ENCODE measurements at regions not wholly inside any gene's neighbourhood (a gene's known extent, or its start where the extent isn't known, plus 50 kb on each side); places are given as distances from the start of the nearest gene placed in this dataset.
"Not testable (repeated sequence)": the region's sequence is repeated elsewhere in the genome, so short reads cannot be mapped to it uniquely, and the experiment has no call there.

- DNase-seq = no peak
These were observed 264.6 kb upstream of the THUMPD2 start for GRCh38 chr2:40043641-40044040.

- DNase-seq = no peak
These were observed 264.1 kb upstream of the THUMPD2 start for GRCh38 chr2:40043191-40043590.

GRCh38 chr2:40041422-40042382 lies 262.6 kb upstream of the THUMPD2 start:
- no peak for DNase-seq

- DNase-seq = no peak
These were observed 260.5 kb upstream of the THUMPD2 start for GRCh38 chr2:40039549-40039948.

GRCh38 chr2:40038646-40039045 lies 259.6 kb upstream of the THUMPD2 start:
- no peak for DNase-seq

GRCh38 chr2:40037303-40037702 lies 258.2 kb upstream of the THUMPD2 start:
- no peak for DNase-seq

GRCh38 chr2:40036241-40036640 lies 257.2 kb upstream of the THUMPD2 start:
- no peak for DNase-seq

- DNase-seq = no peak
These were observed 255.7 kb upstream of the THUMPD2 start for GRCh38 chr2:40034801-40035200.

- DNase-seq = no peak
These were observed 255.1 kb upstream of the THUMPD2 start for GRCh38 chr2:40034198-40034597.

GRCh38 chr2:40033781-40034180 lies 254.7 kb upstream of the THUMPD2 start:
- no peak for DNase-seq

GRCh38 chr2:40032650-40033319 lies 253.7 kb upstream of the THUMPD2 start:
- no peak for DNase-seq

- DNase-seq = no peak
These were observed 251.5 kb upstream of the THUMPD2 start for GRCh38 chr2:40030456-40030975.

GRCh38 chr2:40028792-40029488 lies 249.9 kb upstream of the THUMPD2 start:
- no peak for DNase-seq

GRCh38 chr2:40027968-40028367 lies 248.9 kb upstream of the THUMPD2 start:
- DNase-seq = no peak

- DNase-seq = not testable (repeated sequence)
These were observed 246.2 kb upstream of the THUMPD2 start for GRCh38 chr2:40025276-40025675.

- DNase-seq = no peak
These were observed 241.9 kb upstream of the THUMPD2 start for GRCh38 chr2:40020997-40021396.

- DNase-seq = no peak
These were observed 237.3 kb upstream of the THUMPD2 start for GRCh38 chr2:40016151-40016885.

GRCh38 chr2:40013962-40014361 lies 234.9 kb upstream of the THUMPD2 start:
- not testable (repeated sequence) for DNase-seq

GRCh38 chr2:40004336-40004735 lies 225.3 kb upstream of the THUMPD2 start:
- no peak for DNase-seq

GRCh38 chr2:40002339-40002738 lies 223.3 kb upstream of the THUMPD2 start:
- no peak for DNase-seq

GRCh38 chr2:39999864-40000263 lies 220.8 kb upstream of the THUMPD2 start:
- no peak for DNase-seq

GRCh38 chr2:39998617-39999016 lies 219.6 kb upstream of the THUMPD2 start:
- no peak for DNase-seq
